HG02973 (cell line): ENCODE measurements at regions not wholly inside any gene's neighbourhood (a gene's known extent, or its start where the extent isn't known, plus 50 kb on each side); places are given as distances from the start of the nearest gene placed in this dataset.

Experiments used
- ATAC-seq: cut with Tn5 transposase; IDR thresholded peaks from one replicate; pipeline ENCODE4 v1.9.1; 2021; ENCODE audit warnings: moderate library complexity; ENCODE audit not compliant: unreplicated experiment

- ATAC-seq = no peak
Observed at GRCh38 chr16:64829678-64830077, 292.2 kb downstream of the CDH11 start.

GRCh38 chr16:64826374-64826773 is 295.5 kb downstream of the CDH11 start:
- no peak for ATAC-seq

GRCh38 chr16:64823481-64824075 is 298.3 kb downstream of the CDH11 start:
- no peak for ATAC-seq

GRCh38 chr16:64809876-64810629 is 311.8 kb downstream of the CDH11 start:
- ATAC-seq = no peak

GRCh38 chr16:64808474-64808873 is 313.4 kb downstream of the CDH11 start:
- no peak for ATAC-seq

- ATAC-seq = no peak
Observed at GRCh38 chr16:64791756-64792155, 330.1 kb downstream of the CDH11 start.

GRCh38 chr16:64784635-64785034 is 337.2 kb downstream of the CDH11 start:
- no peak for ATAC-seq

GRCh38 chr16:64782484-64782883 is 339.4 kb downstream of the CDH11 start:
- ATAC-seq = no peak

- ATAC-seq = no peak
Observed at GRCh38 chr16:64780445-64780844, 341.4 kb downstream of the CDH11 start.

- no peak for ATAC-seq
Observed at GRCh38 chr16:64778777-64779176, 343.1 kb downstream of the CDH11 start.

GRCh38 chr16:64773638-64774037 is 348.2 kb downstream of the CDH11 start:
- ATAC-seq = no peak

GRCh38 chr16:64773184-64773583 is 348.7 kb downstream of the CDH11 start:
- ATAC-seq = no peak

- no peak for ATAC-seq
Observed at GRCh38 chr16:64771273-64771672, 350.6 kb downstream of the CDH11 start.

- no peak for ATAC-seq
Observed at GRCh38 chr16:64762211-64762610, 359.7 kb downstream of the CDH11 start.

- no peak for ATAC-seq
Observed at GRCh38 chr16:64754279-64754678, 367.6 kb downstream of the CDH11 start.

- ATAC-seq = no peak
Observed at GRCh38 chr16:64751906-64752305, 370.0 kb downstream of the CDH11 start.

- no peak for ATAC-seq
Observed at GRCh38 chr16:64749346-64749745, 372.5 kb downstream of the CDH11 start.

GRCh38 chr16:64745258-64745930 is 376.5 kb downstream of the CDH11 start:
- no peak for ATAC-seq

- ATAC-seq = no peak
Observed at GRCh38 chr16:64742455-64743223, 379.2 kb downstream of the CDH11 start.

- ATAC-seq = no peak
Observed at GRCh38 chr16:64740261-64740660, 381.6 kb downstream of the CDH11 start.

GRCh38 chr16:64738321-64738960 is 383.4 kb downstream of the CDH11 start:
- no peak for ATAC-seq
